A549 (cell line): ENCODE measurements at regions not wholly inside any gene's neighbourhood (a gene's known extent, or its start where the extent isn't known, plus 50 kb on each side); places are given as distances from the start of the nearest gene placed in this dataset.

Experiments
- CBX8 ChIP-seq: fragments of 200-600 bp; sonication (generic); IDR thresholded peaks from 2 replicates; pipeline ENCODE4 v1.6.1; 2016
- CEBPB ChIP-seq, 2 experiments: fragments of >200 bp in 1 of 2; sonication (Bioruptor Twin) in 1 of 2; formaldehyde crosslinking in 1 of 2; IDR thresholded peaks; 2 replicates each; pipeline ENCODE4 v1.6.1; 2012 to 2016
- CTCF ChIP-seq: fragments of >200 bp; sonication (Bioruptor Twin); formaldehyde crosslinking; IDR thresholded peaks from 3 replicates; pipeline ENCODE4 v1.5.1; 2016
- MAFK ChIP-seq: fragments of 450-650 bp; IDR thresholded peaks from 2 replicates; pipeline ENCODE4 v1.6.1; 2014; ENCODE audit not compliant: partially characterized antibody
- MAX ChIP-seq: IDR thresholded peaks from 2 replicates; pipeline ENCODE4 v1.6.1; 2012
- MAZ ChIP-seq: fragments of 150-350 bp; IDR thresholded peaks from 2 replicates; pipeline ENCODE4 v1.6.1; 2014; ENCODE audit warnings: antibody characterized with exemption, low read depth, low read length, borderline replicate concordance
- NR3C1 ChIP-seq: fragments of >200 bp; sonication (Bioruptor Twin); formaldehyde crosslinking; IDR thresholded peaks from 3 replicates; pipeline ENCODE4 v1.6.1; 2017
- POLR2A ChIP-seq: IDR thresholded peaks from 2 replicates; pipeline ENCODE4 v1.6.1; 2012; ENCODE audit warnings: mild to moderate bottlenecking, low read length
- POLR2AphosphoS2 ChIP-seq: conservative IDR thresholded peaks from 2 replicates; pipeline ENCODE4 v1.6.1; 2012; ENCODE audit warnings: low read length, improper control_type of control experiment, inconsistent platforms
- RAD21 ChIP-seq, 2 experiments: fragments of >200 bp in 1 of 2; sonication (Bioruptor Twin) in 1 of 2; formaldehyde crosslinking in 1 of 2; IDR thresholded peaks in 1 of 2; conservative IDR thresholded peaks in 1 of 2; 2 replicates in 1 of 2; 3 replicates in 1 of 2; pipeline ENCODE4 v1.6.1; 2012 to 2018; ENCODE audit warnings: inconsistent platforms in 1 of 2
- RCOR1 ChIP-seq: fragments of 150-350 bp; IDR thresholded peaks from 2 replicates; pipeline ENCODE4 v1.6.1; 2014; ENCODE audit warnings: antibody characterized with exemption, low read length, low read depth
- RNF2 ChIP-seq: fragments of 200-600 bp; sonication (generic); IDR thresholded peaks from 2 replicates; pipeline ENCODE4 v1.6.1; 2016; ENCODE audit warnings: low read depth, mild to moderate bottlenecking, antibody characterized with exemption, moderate library complexity, borderline replicate concordance
- SMC3 ChIP-seq: fragments of >200 bp; sonication (Bioruptor Twin); formaldehyde crosslinking; IDR thresholded peaks from 3 replicates; pipeline ENCODE4 v1.6.1; 2018; ENCODE audit warnings: inconsistent platforms
- USF2 ChIP-seq: fragments of 450-650 bp; IDR thresholded peaks from 2 replicates; pipeline ENCODE4 v1.6.1; 2014; ENCODE audit warnings: antibody characterized with exemption

- no peak for TF ChIP-seq CTCF
- TF ChIP-seq MAZ = no peak
- no peak for TF ChIP-seq CBX8
- TF ChIP-seq RAD21 (conservative IDR thresholded peaks at IDR 0.05 in 1 of 2, IDR thresholded peaks at IDR 0.05 in 1 of 2) = no peak
- TF ChIP-seq USF2 = no peak
- no peak for TF ChIP-seq MAFK
- no peak for TF ChIP-seq SMC3
- no peak for TF ChIP-seq CEBPB (IDR thresholded peaks at IDR 0.05)
- no peak for TF ChIP-seq POLR2AphosphoS2
- TF ChIP-seq NR3C1 = no peak
- TF ChIP-seq MAX = no peak
- no peak for TF ChIP-seq RCOR1
- no peak for TF ChIP-seq POLR2A
- TF ChIP-seq RNF2 = no peak
These were observed 218.5 kb upstream of the SLC30A5 start for GRCh38 chr5:68875351-68875750.
